ENCODE measurements at regions not wholly inside any gene's neighbourhood (a gene's known extent, or its start where the extent isn't known, plus 50 kb on each side); places are given as distances from the start of the nearest gene placed in this dataset.

GRCh38 chr6:156694679-156695078 is 82.5 kb upstream of the ARID1B start:
- Mint-ChIP-seq H3K27me3 (peaks cover 0 to 10% (median 5%) of the 10 kb centered on the region in 5 donors), H3K4me1 (peaks cover 0 to 22% (median 0%) of the 10 kb centered on the region in 7 donors), H3K9me3 (no peaks in the 10 kb centered on the region), H3K27ac (no peak overlapping the region), H3K4me3 (no peak overlapping the region), H3K36me3 (no peaks in the 10 kb centered on the region)
- Histone ChIP-seq H3K4me3 (ENCODE audit: low read length) (no peak overlapping the region), H3K36me3 (ENCODE audit: control insufficient read depth in 2 of 3, insufficient read depth in 3 of 3, low read length in 3 of 3) (no peaks in the 10 kb centered on the region), H3K4me1 (ENCODE audit: control insufficient read depth in 2 of 2, insufficient read depth in 2 of 2, low read length in 2 of 2) (no peaks in the 10 kb centered on the region), H3K27ac (ENCODE audit: low read depth, low read length) (no peak overlapping the region), H3K9me3 (ENCODE audit: control insufficient read depth in 2 of 3, low read length in 3 of 3) (no peaks in the 10 kb centered on the region), H3K27me3 (ENCODE audit: control insufficient read depth in 2 of 2, insufficient read depth in 2 of 2, low read length in 2 of 2) (no peaks in the 10 kb centered on the region)
- intact Hi-C loops (cut with micrococcal nuclease), result no loop called here
- DNase-seq (no peak), ATAC-seq (no peak)
- ChIA-PET POLR2A (no interaction called here), CTCF (no interaction called here)

GRCh38 chr6:156691018-156691417 is 86.2 kb upstream of the ARID1B start:
- intact Hi-C loops (cut with micrococcal nuclease), result no loop called here
- ATAC-seq (no peak), DNase-seq (no peak)
- Mint-ChIP-seq H3K4me3 (peak overlapping the region in 1 of 10 donors; percentile 6), H3K27ac (no peak overlapping the region), H3K9me3 (no peaks in the 10 kb centered on the region), H3K36me3 (no peaks in the 10 kb centered on the region), H3K4me1 (peaks cover 7 to 25% (median 14%) of the 10 kb centered on the region in 7 donors), H3K27me3 (peaks cover 0 to 10% (median 4%) of the 10 kb centered on the region in 5 donors)
- no peak overlapping the region for H3K27ac ChIP-seq (ENCODE audit: low read depth, low read length)
- H3K27me3 ChIP-seq (ENCODE audit: control insufficient read depth in 2 of 2, insufficient read depth in 2 of 2, low read length in 2 of 2), result no peaks in the 10 kb centered on the region
- no peaks in the 10 kb centered on the region for H3K36me3 ChIP-seq (ENCODE audit: control insufficient read depth in 2 of 3, insufficient read depth in 3 of 3, low read length in 3 of 3)
- no peak overlapping the region for H3K4me3 ChIP-seq (ENCODE audit: low read length)
- ChIA-PET CTCF (no interaction called here), POLR2A (interaction anchor here (0.9 kb wide), 1 partner anchor 30 kb away, joined by 3 read pairs; no protein-coding TSS in a partner anchor)
- H3K9me3 ChIP-seq (ENCODE audit: control insufficient read depth in 2 of 3, low read length in 3 of 3), result no peaks in the 10 kb centered on the region
- peaks cover 4 to 12% of the 10 kb centered on the region in 2 donors for H3K4me1 ChIP-seq (ENCODE audit: control insufficient read depth in 2 of 2, insufficient read depth in 2 of 2, low read length in 2 of 2)

- peaks cover 4 to 17% of the 10 kb centered on the region in 2 donors for H3K4me1 ChIP-seq (ENCODE audit: control insufficient read depth in 2 of 2, insufficient read depth in 2 of 2, low read length in 2 of 2)
- Mint-ChIP-seq H3K9me3 (no peaks in the 10 kb centered on the region), H3K4me3 (peak overlapping the region in 1 of 10 donors; percentile 45), H3K27ac (no peak overlapping the region), H3K36me3 (no peaks in the 10 kb centered on the region), H3K27me3 (peaks cover 0 to 16% (median 0%) of the 10 kb centered on the region in 5 donors), H3K4me1 (peaks cover 10 to 28% (median 20%) of the 10 kb centered on the region in 7 donors)
- no peaks in the 10 kb centered on the region for H3K36me3 ChIP-seq (ENCODE audit: control insufficient read depth in 2 of 3, insufficient read depth in 3 of 3, low read length in 3 of 3)
- ChIA-PET CTCF (interaction anchor here (1.3 kb wide), 1 partner anchor 87 kb away, joined by 3 read pairs; no protein-coding TSS in a partner anchor), POLR2A (interaction anchor here (0.8 to 7.6 kb wide), 2 partner anchors 89 to 530 kb away, joined by 4 to 122 read pairs; partner anchors contain the start of gene ARID1B)
- ATAC-seq, result no peak
- no peak overlapping the region for H3K27ac ChIP-seq (ENCODE audit: low read depth, low read length)
- no peak overlapping the region for H3K4me3 ChIP-seq (ENCODE audit: low read length)
- intact Hi-C loops (cut with micrococcal nuclease), result loop anchor here (5.0 to 10.0 kb wide), 3 partner anchors 193 to 1545 kb away; no protein-coding TSS in a partner anchor
- H3K27me3 ChIP-seq (ENCODE audit: control insufficient read depth in 2 of 2, insufficient read depth in 2 of 2, low read length in 2 of 2), result no peaks in the 10 kb centered on the region
- no peak for DNase-seq
- H3K9me3 ChIP-seq (ENCODE audit: control insufficient read depth in 2 of 3, low read length in 3 of 3), result no peaks in the 10 kb centered on the region
Observed at GRCh38 chr6:156689656-156690055, 87.5 kb upstream of the ARID1B start.

- no peak for DNase-seq
- H3K27me3 ChIP-seq (ENCODE audit: control insufficient read depth in 2 of 2, insufficient read depth in 2 of 2, low read length in 2 of 2), result no peaks in the 10 kb centered on the region
- no peaks in the 10 kb centered on the region for H3K9me3 ChIP-seq (ENCODE audit: control insufficient read depth in 2 of 3, low read length in 3 of 3)
- peaks cover 0 to 22% (median 0%) of the 10 kb centered on the region in 5 donors for H3K27me3 Mint-ChIP-seq
- no peaks in the 10 kb centered on the region for H3K9me3 Mint-ChIP-seq
- H3K27ac Mint-ChIP-seq, result peak overlapping the region in 7 of 9 donors; percentile 0 to 96 (median 84)
- no peak overlapping the region for H3K4me3 ChIP-seq (ENCODE audit: low read length)
- no peak for ATAC-seq
- H3K36me3 ChIP-seq (ENCODE audit: control insufficient read depth in 2 of 3, insufficient read depth in 3 of 3, low read length in 3 of 3), result no peaks in the 10 kb centered on the region
- H3K36me3 Mint-ChIP-seq, result no peaks in the 10 kb centered on the region
- peaks cover 4 to 17% of the 10 kb centered on the region in 2 donors for H3K4me1 ChIP-seq (ENCODE audit: control insufficient read depth in 2 of 2, insufficient read depth in 2 of 2, low read length in 2 of 2)
- ChIA-PET CTCF (no interaction called here), POLR2A (interaction anchor here (7.6 kb wide), 1 partner anchor 90 kb away, joined by 122 read pairs; the partner anchor contains the start of gene ARID1B)
- peak overlapping the region in 8 of 10 donors; percentile 48 to 90 (median 86) for H3K4me3 Mint-ChIP-seq
- intact Hi-C loops (cut with micrococcal nuclease), result loop anchor here (5.0 to 10.0 kb wide), 3 partner anchors 194 to 1546 kb away; no protein-coding TSS in a partner anchor
- no peak overlapping the region for H3K27ac ChIP-seq (ENCODE audit: low read depth, low read length)
- peaks cover 10 to 28% (median 20%) of the 10 kb centered on the region in 7 donors for H3K4me1 Mint-ChIP-seq
Observed at GRCh38 chr6:156688620-156688971, 88.6 kb upstream of the ARID1B start.

GRCh38 chr6:156687789-156688619 is 89.2 kb upstream of the ARID1B start:
- no peaks in the 10 kb centered on the region for H3K9me3 ChIP-seq (ENCODE audit: control insufficient read depth in 2 of 3, low read length in 3 of 3)
- CTCF ChIA-PET, result no interaction called here
- peak overlapping the region; percentile 84 for H3K4me3 ChIP-seq (ENCODE audit: low read length)
- no peaks in the 10 kb centered on the region for H3K27me3 ChIP-seq (ENCODE audit: control insufficient read depth in 2 of 2, insufficient read depth in 2 of 2, low read length in 2 of 2)
- peak overlapping the region; percentile 46 to 96 (median 87) for H3K27ac Mint-ChIP-seq
- no peak for ATAC-seq
- no peaks in the 10 kb centered on the region for H3K36me3 ChIP-seq (ENCODE audit: control insufficient read depth in 2 of 3, insufficient read depth in 3 of 3, low read length in 3 of 3)
- H3K4me1 Mint-ChIP-seq, result peaks cover 10 to 28% (median 20%) of the 10 kb centered on the region in 7 donors
- peak overlapping the region; percentile 78 to 90 (median 85) for H3K4me3 Mint-ChIP-seq
- intact Hi-C loops (cut with micrococcal nuclease), result loop anchor here (1.0 to 10.0 kb wide), 11 partner anchors 33 to 1955 kb away; partner anchors contain the start of genes ARID1B (in 2 of the 2), SCAF8 (in 1 of the 2) and TFB1M (in 1 of the 2)
- H3K27ac ChIP-seq (ENCODE audit: low read depth, low read length), result peak overlapping the region; percentile 72
- H3K4me1 ChIP-seq (ENCODE audit: control insufficient read depth in 2 of 2, insufficient read depth in 2 of 2, low read length in 2 of 2), result peaks cover 4 to 17% of the 10 kb centered on the region in 2 donors
- POLR2A ChIA-PET, result interaction anchor here (0.6 to 7.6 kb wide), 5 partner anchors 33 to 1373 kb away, joined by 3 to 122 read pairs (median 15); partner anchors contain the start of gene ARID1B
- H3K36me3 Mint-ChIP-seq, result no peaks in the 10 kb centered on the region
- H3K27me3 Mint-ChIP-seq, result peaks cover 0 to 22% (median 0%) of the 10 kb centered on the region in 5 donors
- peak in 2 of 9 donors; percentile 4 to 5 for DNase-seq
- no peaks in the 10 kb centered on the region for H3K9me3 Mint-ChIP-seq

- CTCF ChIA-PET, result interaction anchor here (0.8 to 1.2 kb wide), 3 partner anchors 9 to 334 kb away, joined by 3 read pairs; no protein-coding TSS in a partner anchor
Observed at GRCh38 chr6:156686995-156687788, 90.0 kb upstream of the ARID1B start.

More at GRCh38 chr6:156686995-156687788, 90.0 kb upstream of the ARID1B start:
- ATAC-seq (peak; percentile 93), DNase-seq (peak in 8 of 9 donors; percentile 77 to 91 (median 87))
- no peaks in the 10 kb centered on the region for H3K27me3 ChIP-seq (ENCODE audit: control insufficient read depth in 2 of 2, insufficient read depth in 2 of 2, low read length in 2 of 2)
- H3K27ac ChIP-seq (ENCODE audit: low read depth, low read length), result peak overlapping the region; percentile 100
- H3K4me3 ChIP-seq (ENCODE audit: low read length), result peak overlapping the region; percentile 89
- Mint-ChIP-seq H3K9me3 (no peaks in the 10 kb centered on the region), H3K36me3 (no peaks in the 10 kb centered on the region), H3K27me3 (peaks cover 0 to 27% (median 0%) of the 10 kb centered on the region in 5 donors), H3K27ac (peak overlapping the region; percentile 87 to 99 (median 95)), H3K4me3 (peak overlapping the region; percentile 81 to 96 (median 90)), H3K4me1 (peaks cover 10 to 28% (median 20%) of the 10 kb centered on the region in 7 donors)
- peaks cover 4 to 17% of the 10 kb centered on the region in 2 donors for H3K4me1 ChIP-seq (ENCODE audit: control insufficient read depth in 2 of 2, insufficient read depth in 2 of 2, low read length in 2 of 2)
- no peaks in the 10 kb centered on the region for H3K36me3 ChIP-seq (ENCODE audit: control insufficient read depth in 2 of 3, insufficient read depth in 3 of 3, low read length in 3 of 3)
- POLR2A ChIA-PET, result interaction anchor here (0.6 to 7.6 kb wide), 10 partner anchors 8 to 1372 kb away, joined by 3 to 122 read pairs (median 4); partner anchors contain the start of gene ARID1B
- intact Hi-C loops (cut with micrococcal nuclease), result loop anchor here (1.0 to 10.0 kb wide), 19 partner anchors 33 to 1954 kb away; partner anchors contain the start of genes ARID1B (in 2 of the 2), TFB1M (in 2 of the 2), SCAF8 (in 1 of the 2) and TMEM242 (in 1 of the 2)
- no peaks in the 10 kb centered on the region for H3K9me3 ChIP-seq (ENCODE audit: control insufficient read depth in 2 of 3, low read length in 3 of 3)

Data from naive thymus-derived CD4-positive, alpha-beta T cell (primary cell).